GM19043 (cell line): ENCODE measurements at regions not wholly inside any gene's neighbourhood (a gene's known extent, or its start where the extent isn't known, plus 50 kb on each side); places are given as distances from the start of the nearest gene placed in this dataset.

Experiments
- ATAC-seq: cut with Tn5 transposase; IDR thresholded peaks from one replicate; pipeline ENCODE4 v1.9.1; 2021; ENCODE audit warnings: low read depth; ENCODE audit not compliant: unreplicated experiment

- no peak for ATAC-seq
Observed at GRCh38 chr2:134131681-134132489, 122.0 kb upstream of the MGAT5 start.

GRCh38 chr2:134132490-134132857, 121.4 kb upstream of the MGAT5 start:
- ATAC-seq: no peak

GRCh38 chr2:134133622-134134312, 120.1 kb upstream of the MGAT5 start:
- no peak for ATAC-seq

- ATAC-seq: no peak
Observed at GRCh38 chr2:134134313-134134706, 119.6 kb upstream of the MGAT5 start.

- ATAC-seq: no peak
Observed at GRCh38 chr2:134134827-134135226, 119.0 kb upstream of the MGAT5 start.

- no peak for ATAC-seq
Observed at GRCh38 chr2:134135793-134136192, 118.1 kb upstream of the MGAT5 start.

GRCh38 chr2:134136731-134137130, 117.1 kb upstream of the MGAT5 start:
- ATAC-seq: no peak

GRCh38 chr2:134137182-134137611, 116.7 kb upstream of the MGAT5 start:
- ATAC-seq: no peak

GRCh38 chr2:134138115-134138514, 115.8 kb upstream of the MGAT5 start:
- ATAC-seq: no peak

GRCh38 chr2:134139611-134140010, 114.3 kb upstream of the MGAT5 start:
- ATAC-seq: no peak

- ATAC-seq: no peak
Observed at GRCh38 chr2:134140251-134140661, 113.6 kb upstream of the MGAT5 start.

- no peak for ATAC-seq
Observed at GRCh38 chr2:134141598-134142340, 112.1 kb upstream of the MGAT5 start.

- no peak for ATAC-seq
Observed at GRCh38 chr2:134142341-134142738, 111.5 kb upstream of the MGAT5 start.

GRCh38 chr2:134142903-134143302, 111.0 kb upstream of the MGAT5 start:
- no peak for ATAC-seq

GRCh38 chr2:134143568-134143967, 110.3 kb upstream of the MGAT5 start:
- ATAC-seq: no peak

GRCh38 chr2:134144081-134144596, 109.7 kb upstream of the MGAT5 start:
- ATAC-seq: no peak

GRCh38 chr2:134144651-134145050, 109.2 kb upstream of the MGAT5 start:
- ATAC-seq: no peak

GRCh38 chr2:134145519-134145918, 108.4 kb upstream of the MGAT5 start:
- no peak for ATAC-seq

- ATAC-seq: no peak
Observed at GRCh38 chr2:134146161-134146560, 107.7 kb upstream of the MGAT5 start.

- no peak for ATAC-seq
Observed at GRCh38 chr2:134146620-134147019, 107.3 kb upstream of the MGAT5 start.

GRCh38 chr2:134148172-134148571, 105.7 kb upstream of the MGAT5 start:
- no peak for ATAC-seq
